ENCODE measurements at regions not wholly inside any gene's neighbourhood (a gene's known extent, or its start where the extent isn't known, plus 50 kb on each side); places are given as distances from the start of the nearest gene placed in this dataset.
A peak's percentile ranks its signal among the peaks of the same experiment; 100 is the strongest.

GRCh38 chr19:28466107-28467045, 746.6 kb downstream of the UQCRFS1 start:
- H3K27ac ChIP-seq (ENCODE audit: insufficient read length, low read depth, low read length): no peak overlapping the region
- peak; percentile 65 for DNase-seq

More at GRCh38 chr19:28466107-28467045, 746.6 kb downstream of the UQCRFS1 start:
- Histone ChIP-seq H4K20me1 (ENCODE audit: control insufficient read depth, insufficient read depth, insufficient read length) (no peaks in the 10 kb centered on the region), H3K56ac (ENCODE audit: insufficient read length, low read depth, low read length) (no peak overlapping the region), H3K4me2 (ENCODE audit: insufficient read depth, insufficient read length, low read length) (no peak overlapping the region), H3T11ph (ENCODE audit: low read length) (no peak overlapping the region), H4K8ac (replicated peaks; ENCODE audit: insufficient read length, low read depth, low read length) (no peak overlapping the region), H4K91ac (ENCODE audit: insufficient read length, low read depth, low read length) (no peak overlapping the region), H2BK15ac (ENCODE audit: low read depth, low read length) (no peak overlapping the region), H2BK5ac (ENCODE audit: insufficient read length, low read length) (no peak overlapping the region), H3K79me2 (ENCODE audit: insufficient read depth, low read length) (no peaks in the 10 kb centered on the region), H3K14ac (ENCODE audit: insufficient read depth, low read length) (no peak overlapping the region), H2AFZ (ENCODE audit: low read length) (no peak overlapping the region), H3K18ac (ENCODE audit: insufficient read length, low read depth, low read length) (no peak overlapping the region), H2AK5ac (ENCODE audit: insufficient read length, low read length) (no peak overlapping the region), H4K5ac (ENCODE audit: insufficient read length, low read depth, low read length) (no peak overlapping the region), H3K9ac (ENCODE audit: extremely low read depth, insufficient read length, low read length) (no peak overlapping the region), H2BK12ac (ENCODE audit: insufficient read length, low read depth, low read length) (no peak overlapping the region), H3K23ac (ENCODE audit: insufficient read length, low read depth, low read length) (no peak overlapping the region), H3K23me2 (ENCODE audit: insufficient read length, low read depth, low read length, poor library complexity, severe bottlenecking) (no peaks in the 10 kb centered on the region), H3K4me1 (ENCODE audit: insufficient read depth, low read length) (no peaks in the 10 kb centered on the region; the same call in 1 of the 2 replicates), H3K4ac (ENCODE audit: low read depth, low read length) (no peak overlapping the region), H3K9me3 (ENCODE audit: control insufficient read depth, low read depth, low read length) (no peaks in the 10 kb centered on the region), H2BK20ac (ENCODE audit: low read depth, low read length, poor library complexity, severe bottlenecking) (no peak overlapping the region), H3K79me1 (ENCODE audit: insufficient read depth, low read depth, low read length, poor library complexity, severe bottlenecking) (no peaks in the 10 kb centered on the region), H3K27me3 (ENCODE audit: insufficient read depth, low read length) (no peaks in the 10 kb centered on the region), H2BK120ac (ENCODE audit: low read depth, low read length, poor library complexity, severe bottlenecking) (no peak overlapping the region)
- Mint-ChIP-seq H3K4me3 (no peak overlapping the region), H3K9me3 (no peaks in the 10 kb centered on the region; a peak in 1 of 5 replicates), H3K36me3 (ENCODE audit: insufficient read depth in 1 of 3, low read depth in 3 of 3) (no peaks in the 10 kb centered on the region; a peak in 1 of 7 replicates), H3K4me1 (peaks cover 13 to 19% of the 10 kb centered on the region in 2 experiments), H3K27me3 (ENCODE audit: low read depth) (no peaks in the 10 kb centered on the region), H3K27ac (no peak overlapping the region)
- WGBS (ENCODE audit: extremely low coverage, insufficient read length, low lambda C conversion rate): no CpG with 5 or more reads among the region's 9 CpGs
- TF ChIP-seq, protein P1, sequence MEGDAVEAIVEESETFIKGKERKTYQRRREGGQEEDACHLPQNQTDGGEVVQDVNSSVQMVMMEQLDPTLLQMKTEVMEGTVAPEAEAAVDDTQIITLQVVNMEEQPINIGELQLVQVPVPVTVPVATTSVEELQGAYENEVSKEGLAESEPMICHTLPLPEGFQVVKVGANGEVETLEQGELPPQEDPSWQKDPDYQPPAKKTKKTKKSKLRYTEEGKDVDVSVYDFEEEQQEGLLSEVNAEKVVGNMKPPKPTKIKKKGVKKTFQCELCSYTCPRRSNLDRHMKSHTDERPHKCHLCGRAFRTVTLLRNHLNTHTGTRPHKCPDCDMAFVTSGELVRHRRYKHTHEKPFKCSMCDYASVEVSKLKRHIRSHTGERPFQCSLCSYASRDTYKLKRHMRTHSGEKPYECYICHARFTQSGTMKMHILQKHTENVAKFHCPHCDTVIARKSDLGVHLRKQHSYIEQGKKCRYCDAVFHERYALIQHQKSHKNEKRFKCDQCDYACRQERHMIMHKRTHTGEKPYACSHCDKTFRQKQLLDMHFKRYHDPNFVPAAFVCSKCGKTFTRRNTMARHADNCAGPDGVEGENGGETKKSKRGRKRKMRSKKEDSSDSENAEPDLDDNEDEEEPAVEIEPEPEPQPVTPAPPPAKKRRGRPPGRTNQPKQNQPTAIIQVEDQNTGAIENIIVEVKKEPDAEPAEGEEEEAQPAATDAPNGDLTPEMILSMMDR (conservative IDR thresholded peaks at IDR 0.05): peak; percentile 91
